ENCODE measurements at regions not wholly inside any gene's neighbourhood (a gene's known extent, or its start where the extent isn't known, plus 50 kb on each side); places are given as distances from the start of the nearest gene placed in this dataset.

GRCh38 chr15:94780166-94780565, 548.8 kb downstream of the MCTP2 start:
- no peaks in the 10 kb centered on the region for H3K27me3 ChIP-seq (ENCODE audit: insufficient read depth, low read length)
- intact Hi-C loops (cut with micrococcal nuclease): no loop called here
- no peaks in the 10 kb centered on the region for H3K4me1 ChIP-seq (ENCODE audit: insufficient read depth, low read length)
- Mint-ChIP-seq H3K27me3 (no peaks in the 10 kb centered on the region), H3K4me3 (no peak overlapping the region), H3K4me1 (no peaks in the 10 kb centered on the region), H3K9me3 (peaks cover 0 to 5% (median 3%) of the 10 kb centered on the region in 8 donors), H3K36me3 (no peaks in the 10 kb centered on the region), H3K27ac (no peak overlapping the region)
- H3K27ac ChIP-seq (ENCODE audit: low read depth, low read length): no peak overlapping the region
- no peak overlapping the region for H3K4me3 ChIP-seq (ENCODE audit: low read length in 2 of 2)
- no peak for DNase-seq
- POLR2A ChIA-PET (ENCODE audit: partially characterized antibody): no interaction called here
- no peaks in the 10 kb centered on the region for H3K36me3 ChIP-seq (ENCODE audit: insufficient read depth, low read length)
- CTCF ChIA-PET (ENCODE audit: partially characterized antibody): no interaction called here
- H3K9me3 ChIP-seq (ENCODE audit: control insufficient read depth in 1 of 2, low read length in 2 of 2): no peaks in the 10 kb centered on the region

GRCh38 chr15:94785091-94785490, 553.7 kb downstream of the MCTP2 start:
- Mint-ChIP-seq H3K4me1 (no peaks in the 10 kb centered on the region), H3K4me3 (no peak overlapping the region), H3K27ac (no peak overlapping the region), H3K27me3 (no peaks in the 10 kb centered on the region), H3K36me3 (no peaks in the 10 kb centered on the region), H3K9me3 (peaks cover 0 to 7% (median 3%) of the 10 kb centered on the region in 8 donors)
- no peaks in the 10 kb centered on the region for H3K9me3 ChIP-seq (ENCODE audit: control insufficient read depth in 1 of 2, low read length in 2 of 2)
- no peaks in the 10 kb centered on the region for H3K36me3 ChIP-seq (ENCODE audit: insufficient read depth, low read length)
- DNase-seq: no peak
- POLR2A ChIA-PET (ENCODE audit: partially characterized antibody): no interaction called here
- intact Hi-C loops (cut with micrococcal nuclease): no loop called here
- H3K27me3 ChIP-seq (ENCODE audit: insufficient read depth, low read length): no peaks in the 10 kb centered on the region
- H3K4me1 ChIP-seq (ENCODE audit: insufficient read depth, low read length): no peaks in the 10 kb centered on the region
- no peak overlapping the region for H3K4me3 ChIP-seq (ENCODE audit: low read length in 2 of 2)
- H3K27ac ChIP-seq (ENCODE audit: low read depth, low read length): no peak overlapping the region
- CTCF ChIA-PET (ENCODE audit: partially characterized antibody): no interaction called here

GRCh38 chr15:94791008-94791407, 559.6 kb downstream of the MCTP2 start:
- Histone ChIP-seq H3K36me3 (ENCODE audit: insufficient read depth, low read length) (no peaks in the 10 kb centered on the region), H3K4me3 (ENCODE audit: low read length in 2 of 2) (no peak overlapping the region), H3K9me3 (ENCODE audit: control insufficient read depth in 1 of 2, low read length in 2 of 2) (no peaks in the 10 kb centered on the region), H3K27me3 (ENCODE audit: insufficient read depth, low read length) (no peaks in the 10 kb centered on the region), H3K4me1 (ENCODE audit: insufficient read depth, low read length) (no peaks in the 10 kb centered on the region), H3K27ac (ENCODE audit: low read depth, low read length) (no peak overlapping the region)
- no peaks in the 10 kb centered on the region for H3K36me3 Mint-ChIP-seq
- CTCF ChIA-PET (ENCODE audit: partially characterized antibody): no interaction called here
- no peak overlapping the region for H3K27ac Mint-ChIP-seq
- no peaks in the 10 kb centered on the region for H3K4me1 Mint-ChIP-seq
- peaks cover 0 to 7% (median under 1%) of the 10 kb centered on the region in 8 donors for H3K9me3 Mint-ChIP-seq
- no peak for DNase-seq
- POLR2A ChIA-PET (ENCODE audit: partially characterized antibody): no interaction called here
- H3K27me3 Mint-ChIP-seq: no peaks in the 10 kb centered on the region
- H3K4me3 Mint-ChIP-seq: no peak overlapping the region
- intact Hi-C loops (cut with micrococcal nuclease): no loop called here

GRCh38 chr15:94791510-94791909, 560.1 kb downstream of the MCTP2 start:
- Histone ChIP-seq H3K4me1 (ENCODE audit: insufficient read depth, low read length) (no peaks in the 10 kb centered on the region), H3K9me3 (ENCODE audit: control insufficient read depth in 1 of 2, low read length in 2 of 2) (no peaks in the 10 kb centered on the region), H3K36me3 (ENCODE audit: insufficient read depth, low read length) (no peaks in the 10 kb centered on the region), H3K27ac (ENCODE audit: low read depth, low read length) (no peak overlapping the region), H3K4me3 (ENCODE audit: low read length in 2 of 2) (no peak overlapping the region), H3K27me3 (ENCODE audit: insufficient read depth, low read length) (no peaks in the 10 kb centered on the region)
- H3K4me3 Mint-ChIP-seq: no peak overlapping the region
- no peak for DNase-seq
- CTCF ChIA-PET (ENCODE audit: partially characterized antibody): no interaction called here
- H3K36me3 Mint-ChIP-seq: no peaks in the 10 kb centered on the region
- H3K27me3 Mint-ChIP-seq: no peaks in the 10 kb centered on the region
- peaks cover 0 to 7% (median under 1%) of the 10 kb centered on the region in 8 donors for H3K9me3 Mint-ChIP-seq
- H3K4me1 Mint-ChIP-seq: no peaks in the 10 kb centered on the region
- POLR2A ChIA-PET (ENCODE audit: partially characterized antibody): no interaction called here
- no peak overlapping the region for H3K27ac Mint-ChIP-seq
- intact Hi-C loops (cut with micrococcal nuclease): no loop called here

- POLR2A ChIA-PET (ENCODE audit: partially characterized antibody): no interaction called here
- no peaks in the 10 kb centered on the region for H3K27me3 ChIP-seq (ENCODE audit: insufficient read depth, low read length)
- Mint-ChIP-seq H3K36me3 (no peaks in the 10 kb centered on the region), H3K9me3 (peaks cover 0 to 7% (median under 1%) of the 10 kb centered on the region in 8 donors), H3K27ac (peak overlapping the region in 1 of 7 donors; percentile 30), H3K27me3 (no peaks in the 10 kb centered on the region), H3K4me3 (no peak overlapping the region), H3K4me1 (no peaks in the 10 kb centered on the region)
- DNase-seq: no peak
- no peaks in the 10 kb centered on the region for H3K9me3 ChIP-seq (ENCODE audit: control insufficient read depth in 1 of 2, low read length in 2 of 2)
- no peak overlapping the region for H3K27ac ChIP-seq (ENCODE audit: low read depth, low read length)
- CTCF ChIA-PET (ENCODE audit: partially characterized antibody): no interaction called here
- intact Hi-C loops (cut with micrococcal nuclease): no loop called here
- no peak overlapping the region for H3K4me3 ChIP-seq (ENCODE audit: low read length in 2 of 2)
- H3K36me3 ChIP-seq (ENCODE audit: insufficient read depth, low read length): no peaks in the 10 kb centered on the region
- H3K4me1 ChIP-seq (ENCODE audit: insufficient read depth, low read length): no peaks in the 10 kb centered on the region
Measured at GRCh38 chr15:94792196-94792595, 560.8 kb downstream of the MCTP2 start.

- intact Hi-C loops (cut with micrococcal nuclease): no loop called here
- Mint-ChIP-seq H3K4me1 (no peaks in the 10 kb centered on the region), H3K4me3 (no peak overlapping the region), H3K36me3 (no peaks in the 10 kb centered on the region), H3K27me3 (no peaks in the 10 kb centered on the region), H3K9me3 (peaks cover 0 to 10% (median 1%) of the 10 kb centered on the region in 8 donors), H3K27ac (no peak overlapping the region)
- POLR2A ChIA-PET (ENCODE audit: partially characterized antibody): no interaction called here
- Histone ChIP-seq H3K36me3 (ENCODE audit: insufficient read depth, low read length) (no peaks in the 10 kb centered on the region), H3K4me3 (ENCODE audit: low read length in 2 of 2) (no peak overlapping the region), H3K27ac (ENCODE audit: low read depth, low read length) (no peak overlapping the region), H3K9me3 (ENCODE audit: control insufficient read depth in 1 of 2, low read length in 2 of 2) (no peaks in the 10 kb centered on the region), H3K27me3 (ENCODE audit: insufficient read depth, low read length) (no peaks in the 10 kb centered on the region), H3K4me1 (ENCODE audit: insufficient read depth, low read length) (no peaks in the 10 kb centered on the region)
- CTCF ChIA-PET (ENCODE audit: partially characterized antibody): no interaction called here
- no peak for DNase-seq
Measured at GRCh38 chr15:94793207-94793606, 561.8 kb downstream of the MCTP2 start.

- no peaks in the 10 kb centered on the region for H3K4me1 ChIP-seq (ENCODE audit: insufficient read depth, low read length)
- intact Hi-C loops (cut with micrococcal nuclease): no loop called here
- H3K36me3 ChIP-seq (ENCODE audit: insufficient read depth, low read length): no peaks in the 10 kb centered on the region
- no peaks in the 10 kb centered on the region for H3K27me3 ChIP-seq (ENCODE audit: insufficient read depth, low read length)
- H3K27me3 Mint-ChIP-seq: no peaks in the 10 kb centered on the region
- no peaks in the 10 kb centered on the region for H3K36me3 Mint-ChIP-seq
- no peak overlapping the region for H3K4me3 Mint-ChIP-seq
- ChIA-PET POLR2A (ENCODE audit: partially characterized antibody) (no interaction called here), CTCF (ENCODE audit: partially characterized antibody) (no interaction called here)
- peaks cover 0 to 10% (median under 1%) of the 10 kb centered on the region in 8 donors for H3K9me3 Mint-ChIP-seq
- no peaks in the 10 kb centered on the region for H3K4me1 Mint-ChIP-seq
- H3K27ac ChIP-seq (ENCODE audit: low read depth, low read length): no peak overlapping the region
- H3K4me3 ChIP-seq (ENCODE audit: low read length in 2 of 2): no peak overlapping the region
- DNase-seq: no peak
- H3K27ac Mint-ChIP-seq: no peak overlapping the region
- no peaks in the 10 kb centered on the region for H3K9me3 ChIP-seq (ENCODE audit: control insufficient read depth in 1 of 2, low read length in 2 of 2)
Measured at GRCh38 chr15:94793641-94794040, 562.3 kb downstream of the MCTP2 start.

GRCh38 chr15:94804613-94805012, 573.3 kb downstream of the MCTP2 start:
- CTCF ChIA-PET (ENCODE audit: partially characterized antibody): no interaction called here
- H3K4me1 ChIP-seq (ENCODE audit: insufficient read depth, low read length): no peaks in the 10 kb centered on the region
- no peaks in the 10 kb centered on the region for H3K36me3 ChIP-seq (ENCODE audit: insufficient read depth, low read length)
- no peak for DNase-seq
- Mint-ChIP-seq H3K27ac (no peak overlapping the region), H3K4me3 (no peak overlapping the region), H3K27me3 (no peaks in the 10 kb centered on the region), H3K36me3 (no peaks in the 10 kb centered on the region), H3K9me3 (peaks cover 0 to 18% (median 13%) of the 10 kb centered on the region in 8 donors), H3K4me1 (no peaks in the 10 kb centered on the region)
- H3K27ac ChIP-seq (ENCODE audit: low read depth, low read length): no peak overlapping the region
- POLR2A ChIA-PET (ENCODE audit: partially characterized antibody): no interaction called here
- no peak overlapping the region for H3K4me3 ChIP-seq (ENCODE audit: low read length in 2 of 2)
- peaks cover 0 to 4% of the 10 kb centered on the region in 2 donors for H3K9me3 ChIP-seq (ENCODE audit: control insufficient read depth in 1 of 2, low read length in 2 of 2)
- no peaks in the 10 kb centered on the region for H3K27me3 ChIP-seq (ENCODE audit: insufficient read depth, low read length)
- intact Hi-C loops (cut with micrococcal nuclease): no loop called here

All from CD4-positive, alpha-beta memory T cell (primary cell).